ENCODE measurements at regions not wholly inside any gene's neighbourhood (a gene's known extent, or its start where the extent isn't known, plus 50 kb on each side); places are given as distances from the start of the nearest gene placed in this dataset.

DNA sequence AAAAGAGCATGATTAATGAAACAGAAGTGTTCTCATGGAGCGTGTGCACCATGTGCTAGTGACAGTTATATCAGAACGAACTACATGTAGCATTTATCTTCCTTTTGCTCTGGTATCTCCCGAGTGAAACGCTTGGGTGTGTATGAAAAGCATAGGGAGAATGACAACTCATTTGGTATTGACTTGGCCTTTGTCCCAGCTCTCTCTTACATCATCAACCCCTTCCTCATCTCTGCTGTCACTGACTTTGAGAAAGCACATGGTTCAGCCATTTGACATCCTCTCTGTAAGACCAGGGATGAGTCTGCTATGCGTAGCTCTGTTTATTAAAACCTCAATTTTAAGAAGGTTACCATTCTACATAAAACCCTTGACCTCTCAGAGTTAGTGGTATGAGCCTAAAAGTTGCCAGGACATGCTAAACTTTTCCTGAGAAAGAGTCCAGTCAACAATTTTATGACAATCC lies 201.0 kb downstream of the NRIP1 start:
- TF ChIP-seq, protein P1, sequence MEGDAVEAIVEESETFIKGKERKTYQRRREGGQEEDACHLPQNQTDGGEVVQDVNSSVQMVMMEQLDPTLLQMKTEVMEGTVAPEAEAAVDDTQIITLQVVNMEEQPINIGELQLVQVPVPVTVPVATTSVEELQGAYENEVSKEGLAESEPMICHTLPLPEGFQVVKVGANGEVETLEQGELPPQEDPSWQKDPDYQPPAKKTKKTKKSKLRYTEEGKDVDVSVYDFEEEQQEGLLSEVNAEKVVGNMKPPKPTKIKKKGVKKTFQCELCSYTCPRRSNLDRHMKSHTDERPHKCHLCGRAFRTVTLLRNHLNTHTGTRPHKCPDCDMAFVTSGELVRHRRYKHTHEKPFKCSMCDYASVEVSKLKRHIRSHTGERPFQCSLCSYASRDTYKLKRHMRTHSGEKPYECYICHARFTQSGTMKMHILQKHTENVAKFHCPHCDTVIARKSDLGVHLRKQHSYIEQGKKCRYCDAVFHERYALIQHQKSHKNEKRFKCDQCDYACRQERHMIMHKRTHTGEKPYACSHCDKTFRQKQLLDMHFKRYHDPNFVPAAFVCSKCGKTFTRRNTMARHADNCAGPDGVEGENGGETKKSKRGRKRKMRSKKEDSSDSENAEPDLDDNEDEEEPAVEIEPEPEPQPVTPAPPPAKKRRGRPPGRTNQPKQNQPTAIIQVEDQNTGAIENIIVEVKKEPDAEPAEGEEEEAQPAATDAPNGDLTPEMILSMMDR (conservative IDR thresholded peaks at IDR 0.05 in 1 of 2, IDR thresholded peaks at IDR 0.05 in 1 of 2; ENCODE audit: low read depth in 1 of 2, low read length in 2 of 2), result no peak
- no peak for TF ChIP-seq EZH2 (IDR thresholded peaks at IDR 0.05; ENCODE audit: low read length, missing control alignments)

All from fibroblast of lung (primary cell).